GM12878 (cell line): ENCODE measurements at regions not wholly inside any gene's neighbourhood (a gene's known extent, or its start where the extent isn't known, plus 50 kb on each side); places are given as distances from the start of the nearest gene placed in this dataset.
A peak's percentile ranks its signal among the peaks of the same experiment; 100 is the strongest.

Experiments used
- CBX3 ChIP-seq: fragments of 200-600 bp; sonication (generic); IDR thresholded peaks from 2 replicates; pipeline ENCODE4 v1.6.1; 2016; ENCODE audit warnings: low read depth, borderline replicate concordance
- E2F4 ChIP-seq: IDR thresholded peaks from 2 replicates; pipeline ENCODE4 v1.6.1; 2012; ENCODE audit warnings: low read depth, low read length, improper control_type of control experiment
- HCFC1 ChIP-seq: fragments of 150-350 bp; IDR thresholded peaks from 2 replicates; pipeline ENCODE4 v1.6.1; 2014; ENCODE audit warnings: low read length
- JUNB ChIP-seq: IDR thresholded peaks from 2 replicates; pipeline ENCODE4 v1.6.1; 2016; ENCODE audit warnings: antibody characterized with exemption, mild to moderate bottlenecking
- MTA2 ChIP-seq: fragments of 450-650 bp; IDR thresholded peaks from 2 replicates; pipeline ENCODE4 v1.6.1; 2016; ENCODE audit warnings: low read depth, mild to moderate bottlenecking, moderate library complexity
- PBX3 ChIP-seq: IDR thresholded peaks from 2 replicates; pipeline ENCODE4 v1.6.1; 2011; ENCODE audit warnings: mild to moderate bottlenecking, low read depth, low read length, moderate library complexity; ENCODE audit not compliant: insufficient replicate concordance
- POLR2AphosphoS5 ChIP-seq: IDR thresholded peaks from 2 replicates; pipeline ENCODE4 v1.6.1; 2011; ENCODE audit warnings: mild to moderate bottlenecking, low read length, inconsistent platforms
- POU2F2 ChIP-seq: IDR thresholded peaks from 3 replicates; pipeline ENCODE4 v1.6.1; 2011; ENCODE audit warnings: low read depth, mild to moderate bottlenecking, low read length, borderline replicate concordance
- RB1 ChIP-seq: fragments of 450-650 bp; formaldehyde crosslinking; IDR thresholded peaks from 2 replicates; pipeline ENCODE4 v1.6.1; 2017; ENCODE audit warnings: mild to moderate bottlenecking, borderline replicate concordance
- SIX5 ChIP-seq: IDR thresholded peaks from 2 replicates; pipeline ENCODE4 v1.6.1; 2011; ENCODE audit warnings: mild to moderate bottlenecking, low read depth, low read length, moderate library complexity; ENCODE audit not compliant: severe bottlenecking
- SMC3 ChIP-seq: IDR thresholded peaks from 2 replicates; pipeline ENCODE4 v1.6.1; 2011; ENCODE audit warnings: low read length, improper control_type of control experiment, borderline replicate concordance
- TAF1 ChIP-seq: IDR thresholded peaks from 2 replicates; pipeline ENCODE4 v1.6.1; 2011; ENCODE audit warnings: mild to moderate bottlenecking, low read depth, low read length, borderline replicate concordance
- YBX1 ChIP-seq: fragments of 450-650 bp; IDR thresholded peaks from 2 replicates; pipeline ENCODE4 v1.6.1; 2016; ENCODE audit warnings: antibody characterized with exemption
- ZBTB4 ChIP-seq: fragments of 450-650 bp; formaldehyde crosslinking; IDR thresholded peaks from 2 replicates; pipeline ENCODE4 v1.4.0; 2022; ENCODE audit warnings: mild to moderate bottlenecking, moderate library complexity
- ZBTB40 ChIP-seq: fragments of 450-650 bp; IDR thresholded peaks from 2 replicates; pipeline ENCODE4 v1.6.1; 2016; ENCODE audit warnings: mild to moderate bottlenecking, moderate library complexity, borderline replicate concordance
- ZNF207 ChIP-seq: fragments of 450-650 bp; IDR thresholded peaks from 2 replicates; pipeline ENCODE4 v1.6.1; 2014; ENCODE audit warnings: antibody characterized with exemption, mild to moderate bottlenecking, borderline replicate concordance

- TF ChIP-seq ZBTB4 (CRISPR knock-in tag): no peak
- no peak; the same call in 1 of the 2 replicates for TF ChIP-seq POLR2AphosphoS5
- peak; percentile 59 for TF ChIP-seq PBX3
- TF ChIP-seq ZBTB40: no peak
- TF ChIP-seq JUNB: no peak
- no peak; the same call in 1 of the 2 replicates for TF ChIP-seq RB1
- no peak for TF ChIP-seq CBX3
- TF ChIP-seq TAF1: no peak
- TF ChIP-seq YBX1: no peak
- TF ChIP-seq SMC3: peak; percentile 31; the same call in 1 of the 2 replicates
- peak; percentile 74; the same call in 1 of the 2 replicates for TF ChIP-seq MTA2
- TF ChIP-seq ZNF207: no peak
- no peak for TF ChIP-seq E2F4
- TF ChIP-seq HCFC1: no peak
- TF ChIP-seq POU2F2: no peak
- no peak for TF ChIP-seq SIX5
Observed at GRCh38 chr20:53839423-53840176, 230.8 kb downstream of the BCAS1 start (continued).
